ENCODE measurements at regions not wholly inside any gene's neighbourhood (a gene's known extent, or its start where the extent isn't known, plus 50 kb on each side); places are given as distances from the start of the nearest gene placed in this dataset.

GRCh38 chr18:10046178-10046807 is 132.5 kb downstream of the VAPA start:
- Histone ChIP-seq H3K36me3 (no peaks in the 10 kb centered on the region), H3K4me3 (no peak overlapping the region), H3K27me3 (no peaks in the 10 kb centered on the region), H3K9me3 (peaks cover 10 to 22% of the 10 kb centered on the region in 2 donors), H3K27ac (no peak overlapping the region), H3K4me1 (no peaks in the 10 kb centered on the region)
- intact Hi-C loops (cut with DNase I; ENCODE audit: low total_unique reads) = no loop called here
- no peak for DNase-seq (ENCODE audit: low spot score in 2 of 2)
- TF ChIP-seq POLR2AphosphoS5 (IDR thresholded peaks at IDR 0.05) = no peak
- no peak for TF ChIP-seq CTCF (IDR thresholded peaks at IDR 0.05)
- no peak for TF ChIP-seq POLR2A (IDR thresholded peaks at IDR 0.05)

- Histone ChIP-seq H3K4me3 (no peak overlapping the region), H3K27me3 (no peaks in the 10 kb centered on the region), H3K27ac (no peak overlapping the region), H3K9me3 (peaks cover 7 to 12% of the 10 kb centered on the region in 2 donors), H3K36me3 (no peaks in the 10 kb centered on the region), H3K4me1 (peaks cover 0 to 8% of the 10 kb centered on the region in 2 donors)
- intact Hi-C loops (cut with DNase I; ENCODE audit: low total_unique reads) = no loop called here
- no peak for DNase-seq (ENCODE audit: low spot score in 2 of 2)
- TF ChIP-seq CTCF (IDR thresholded peaks at IDR 0.05) = no peak
- TF ChIP-seq POLR2A (IDR thresholded peaks at IDR 0.05) = no peak
- TF ChIP-seq POLR2AphosphoS5 (IDR thresholded peaks at IDR 0.05) = no peak
Observed at GRCh38 chr18:10047237-10047636, 133.4 kb downstream of the VAPA start.

GRCh38 chr18:10049747-10050146 is 135.9 kb downstream of the VAPA start:
- TF ChIP-seq CTCF (IDR thresholded peaks at IDR 0.05) = no peak
- no peak for TF ChIP-seq POLR2AphosphoS5 (IDR thresholded peaks at IDR 0.05)
- no peak for TF ChIP-seq POLR2A (IDR thresholded peaks at IDR 0.05)
- Histone ChIP-seq H3K27ac (no peak overlapping the region), H3K9me3 (no peaks in the 10 kb centered on the region), H3K27me3 (no peaks in the 10 kb centered on the region), H3K4me3 (no peak overlapping the region), H3K36me3 (no peaks in the 10 kb centered on the region), H3K4me1 (peaks cover 0 to 8% of the 10 kb centered on the region in 2 donors)
- intact Hi-C loops (cut with DNase I; ENCODE audit: low total_unique reads) = no loop called here
- DNase-seq (ENCODE audit: low spot score in 2 of 2) = no peak

DNA sequence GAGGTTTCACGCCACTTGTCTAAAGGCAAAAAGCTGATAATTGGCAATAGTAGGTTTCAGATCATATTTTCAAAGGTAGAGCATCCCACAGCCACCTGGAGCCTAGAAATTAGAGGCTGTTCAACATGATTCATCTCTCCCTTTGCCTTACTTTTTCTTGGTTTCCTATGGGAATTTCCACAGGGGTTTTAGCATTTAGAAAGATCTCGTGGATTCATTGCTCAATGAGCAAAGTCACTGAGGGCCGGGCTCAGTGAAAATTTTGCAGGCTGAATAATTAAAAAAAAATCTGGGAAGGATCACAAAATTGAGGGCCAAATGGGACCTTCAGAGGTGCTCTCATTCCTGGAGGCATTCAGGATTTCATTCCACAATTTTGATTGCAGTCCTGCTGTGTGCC is 137.1 kb downstream of the VAPA start:
- H3K9me3 ChIP-seq = no peaks in the 10 kb centered on the region
- no peak overlapping the region for H3K4me3 ChIP-seq
- no peaks in the 10 kb centered on the region for H3K27me3 ChIP-seq
- no peaks in the 10 kb centered on the region for H3K36me3 ChIP-seq
- intact Hi-C loops (cut with DNase I; ENCODE audit: low total_unique reads) = no loop called here
- TF ChIP-seq POLR2A (IDR thresholded peaks at IDR 0.05) = no peak
- TF ChIP-seq CTCF (IDR thresholded peaks at IDR 0.05) = no peak
- no peak for TF ChIP-seq POLR2AphosphoS5 (IDR thresholded peaks at IDR 0.05)
- H3K4me1 ChIP-seq = peaks cover 0 to 8% of the 10 kb centered on the region in 2 donors
- DNase-seq (ENCODE audit: low spot score in 2 of 2) = no peak
- no peak overlapping the region for H3K27ac ChIP-seq

GRCh38 chr18:10051877-10052631 is 138.2 kb downstream of the VAPA start:
- peaks cover 0 to 8% of the 10 kb centered on the region in 2 donors for H3K4me1 ChIP-seq
- H3K27ac ChIP-seq = peak overlapping the region; percentile 70 to 71
- H3K9me3 ChIP-seq = no peaks in the 10 kb centered on the region
- no peaks in the 10 kb centered on the region for H3K36me3 ChIP-seq
- intact Hi-C loops (cut with DNase I; ENCODE audit: low total_unique reads) = no loop called here
- no peaks in the 10 kb centered on the region for H3K27me3 ChIP-seq
- no peak overlapping the region for H3K4me3 ChIP-seq
- peak in 1 of 2 donors; percentile 85 for DNase-seq (ENCODE audit: low spot score in 2 of 2)
- TF ChIP-seq POLR2AphosphoS5 (IDR thresholded peaks at IDR 0.05) = peak; percentile 18 to 88 (median 70)
- no peak for TF ChIP-seq CTCF (IDR thresholded peaks at IDR 0.05)

All from breast epithelium (tissue), 4 donors.